Mesodermal cell (in vitro differentiated cells): ENCODE measurements at regions not wholly inside any gene's neighbourhood (a gene's known extent, or its start where the extent isn't known, plus 50 kb on each side); places are given as distances from the start of the nearest gene placed in this dataset.

ENCODE experiments used
- H3K27ac ChIP-seq: 2 replicates; pipeline ENCODE4 v1.7.0; 2013; ENCODE audit warnings: mild to moderate bottlenecking, low read depth, low read length, moderate library complexity; ENCODE audit not compliant: severe bottlenecking
- H3K36me3 ChIP-seq: 2 replicates; pipeline ENCODE4 v1.7.1; 2013; ENCODE audit warnings: mild to moderate bottlenecking, low read length, moderate library complexity; ENCODE audit not compliant: control insufficient read depth, insufficient read depth
- H3K4me1 ChIP-seq: one replicate; pipeline ENCODE4 v1.7.1; 2013; ENCODE audit warnings: mild to moderate bottlenecking, low read length; ENCODE audit not compliant: insufficient read depth, control insufficient read depth, poor library complexity, severe bottlenecking
- H3K4me3 ChIP-seq: 2 replicates; pipeline ENCODE4 v1.7.0; 2013; ENCODE audit warnings: low read length, control low read depth, mild to moderate bottlenecking; ENCODE audit not compliant: insufficient read depth, poor library complexity, severe bottlenecking; ENCODE audit errors: extremely low read depth
- H3K9me3 ChIP-seq: 2 replicates; pipeline ENCODE4 v1.7.1; 2013; ENCODE audit warnings: mild to moderate bottlenecking, low read length, moderate library complexity; ENCODE audit not compliant: control insufficient read depth
- WGBS, 2 experiments: methylation state at CpG; one replicate each; pipeline ENCODE4 v1.1.5; 2013; ENCODE audit warnings: missing lambda C conversion rate in 2 of 2; ENCODE audit not compliant: insufficient coverage in 2 of 2; 5-methylcytosine and 5-hydroxymethylcytosine counted together

DNA sequence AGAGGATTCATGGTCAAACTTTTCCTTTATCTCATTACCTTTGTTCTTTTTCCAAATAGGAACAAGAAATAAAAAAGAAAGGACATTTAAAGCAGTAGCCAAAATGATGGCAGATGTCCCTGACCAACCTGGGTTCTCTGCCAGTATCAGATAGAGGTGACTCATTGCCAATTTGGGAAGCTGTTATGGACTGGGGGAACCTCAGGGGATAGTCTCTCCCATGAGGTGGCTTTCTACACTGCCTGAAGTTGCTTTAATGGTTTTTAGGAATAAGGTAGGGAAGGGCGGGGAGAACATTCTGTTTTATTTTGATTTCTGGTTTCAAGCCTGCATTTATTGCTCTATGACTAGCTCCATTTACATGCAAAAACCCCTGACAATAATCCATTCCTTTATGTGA, 457.9 kb upstream of the TPK1 start:
- no CpG with 5 or more reads among the region's 1 CpG for WGBS, 2 experiments

DNA sequence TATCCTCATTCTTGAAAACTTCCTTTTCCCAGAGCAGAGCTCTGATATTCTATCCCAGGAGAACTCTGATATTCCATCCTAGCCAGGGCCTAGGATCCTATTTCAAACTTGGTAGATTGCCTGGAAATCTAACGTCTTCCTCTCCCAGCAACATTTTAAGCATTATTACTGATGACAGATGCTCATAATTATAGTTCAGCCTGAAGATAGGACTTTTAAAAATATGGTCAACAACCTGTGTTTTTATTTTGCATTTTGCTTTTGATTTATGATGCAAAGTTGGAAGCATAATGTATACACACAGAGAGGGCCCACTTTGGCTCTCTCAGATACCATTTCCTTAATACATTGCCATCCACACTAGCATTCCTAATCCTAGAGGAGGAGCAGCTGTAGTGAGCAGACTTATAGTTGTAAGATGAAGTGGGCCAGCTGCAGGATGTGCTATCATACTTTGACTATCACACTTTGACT, 457.4 kb upstream of the TPK1 start:
- H3K4me3 ChIP-seq = no peak overlapping the region
- no CpG with 5 or more reads among the region's 1 CpG for WGBS, 2 experiments
- H3K9me3 ChIP-seq = no peaks in the 10 kb centered on the region
- no peaks in the 10 kb centered on the region for H3K4me1 ChIP-seq
- H3K36me3 ChIP-seq = no peaks in the 10 kb centered on the region
- no peak overlapping the region for H3K27ac ChIP-seq

More for the DNA sequence above, 457.9 kb upstream of the TPK1 start:
- H3K27ac ChIP-seq = no peak overlapping the region
- H3K36me3 ChIP-seq = no peaks in the 10 kb centered on the region
- no peak overlapping the region for H3K4me3 ChIP-seq
- H3K9me3 ChIP-seq = no peaks in the 10 kb centered on the region
- no peaks in the 10 kb centered on the region for H3K4me1 ChIP-seq

DNA sequence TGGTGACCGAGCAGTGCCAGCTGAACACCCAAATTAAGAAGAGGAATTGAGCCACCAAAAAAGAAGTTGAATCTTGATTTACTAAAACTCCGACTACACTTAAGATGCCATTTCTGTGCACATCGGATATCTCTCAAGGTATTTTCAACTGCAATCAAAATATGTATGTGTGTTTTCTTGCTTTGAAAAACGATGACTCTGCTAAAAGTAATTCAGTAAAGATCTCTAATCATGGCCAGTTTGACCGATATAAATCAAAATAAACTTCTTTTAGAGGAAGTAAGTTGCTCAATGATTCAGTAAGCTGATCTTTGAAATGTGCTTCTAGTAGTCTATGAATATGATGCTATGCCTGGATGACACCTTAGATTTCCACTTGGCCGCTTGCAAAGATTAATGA, 453.5 kb upstream of the TPK1 start:
- WGBS, 2 experiments = 100% methylated on average over 3 of the region's 6 CpGs; no CpG with 5 or more reads in 1 of the 2 experiments
- Histone ChIP-seq H3K9me3 (no peaks in the 10 kb centered on the region), H3K36me3 (no peaks in the 10 kb centered on the region), H3K4me3 (no peak overlapping the region), H3K27ac (no peak overlapping the region), H3K4me1 (no peaks in the 10 kb centered on the region)

DNA sequence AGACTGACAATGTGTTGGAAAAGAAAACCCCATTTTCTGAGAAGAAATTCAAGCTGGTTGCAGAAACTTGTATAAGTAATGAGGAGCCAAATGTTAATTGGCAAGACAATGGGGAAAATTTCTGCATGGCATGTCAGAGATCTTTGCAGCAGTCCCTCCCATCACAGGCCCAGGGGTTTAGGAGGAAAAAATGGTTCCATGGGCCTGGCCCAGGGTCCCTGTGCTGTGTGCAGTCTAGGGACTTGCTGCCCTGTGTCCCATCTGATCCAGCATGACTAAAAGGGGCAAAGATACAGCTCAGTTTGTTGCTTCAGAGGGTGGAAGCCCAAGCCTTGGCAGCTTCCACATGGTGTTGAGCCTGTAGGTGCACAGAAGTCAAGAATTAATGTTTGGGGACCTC, 440.3 kb upstream of the TPK1 start:
- no peaks in the 10 kb centered on the region for H3K36me3 ChIP-seq
- H3K4me3 ChIP-seq = no peak overlapping the region
- no peak overlapping the region for H3K27ac ChIP-seq
- H3K4me1 ChIP-seq = no peaks in the 10 kb centered on the region
- peaks cover 9% of the 10 kb centered on the region for H3K9me3 ChIP-seq

DNA sequence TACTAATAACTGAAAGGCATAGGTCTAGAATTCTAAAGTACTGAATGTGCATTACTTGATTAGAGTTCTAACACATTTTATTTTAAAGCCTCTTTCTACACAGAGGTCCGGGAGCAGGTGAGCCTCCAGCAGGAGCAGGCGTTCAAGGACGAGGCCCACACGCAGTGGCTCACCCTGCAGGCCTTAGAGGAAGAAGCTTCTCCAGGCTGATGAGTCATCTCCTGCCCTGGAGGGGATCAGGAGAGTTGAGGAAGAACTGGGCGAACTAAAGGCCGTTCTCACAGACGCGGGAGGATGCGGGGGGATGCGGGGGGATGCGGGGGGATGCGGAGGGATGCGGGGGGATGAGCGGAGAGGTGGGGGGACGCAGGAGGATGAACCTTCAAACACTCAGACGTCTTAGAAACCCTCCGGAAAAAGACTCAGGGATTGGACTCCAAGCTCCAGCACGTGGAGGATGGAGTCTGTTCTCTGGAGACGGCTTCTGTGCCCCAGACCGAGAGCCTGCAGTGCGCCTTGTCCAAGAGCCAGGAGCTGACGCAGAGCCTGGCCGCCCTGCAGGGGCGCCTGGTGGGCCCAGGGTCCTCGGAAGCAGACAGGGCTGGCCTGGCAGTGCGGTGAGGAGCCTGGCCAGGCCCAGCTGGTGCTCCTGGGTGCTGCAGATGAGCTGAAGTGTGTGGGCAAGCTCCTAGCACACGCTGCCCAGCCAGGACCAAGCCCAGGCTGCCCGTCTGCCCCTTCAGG, 433.7 kb upstream of the TPK1 start:
- Histone ChIP-seq H3K4me1 (no peaks in the 10 kb centered on the region), H3K27ac (no peak overlapping the region), H3K9me3 (no peaks in the 10 kb centered on the region), H3K36me3 (no peaks in the 10 kb centered on the region), H3K4me3 (no peak overlapping the region)
- 89 to 98% methylated on average over 20 of the region's 28 CpGs for WGBS, 2 experiments

DNA sequence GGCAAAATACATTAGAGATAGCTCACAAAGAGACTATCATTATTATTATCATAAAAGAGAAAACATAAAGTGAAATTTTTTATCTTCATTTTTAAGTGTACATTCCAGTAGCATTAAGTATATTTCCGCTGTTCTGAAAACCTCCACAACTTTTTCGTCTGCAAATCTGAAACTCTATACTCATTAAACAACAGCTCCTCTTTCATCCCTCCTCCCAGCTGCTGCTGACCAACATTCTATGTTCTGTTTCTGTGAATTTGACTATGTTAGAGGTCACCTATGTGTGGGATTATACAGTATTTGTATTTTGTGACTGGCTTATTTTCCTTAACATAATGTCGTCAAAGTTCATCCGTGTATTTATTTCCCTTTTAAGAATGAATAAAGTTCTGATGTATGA, 429.3 kb upstream of the TPK1 start:
- Histone ChIP-seq H3K4me1 (no peaks in the 10 kb centered on the region), H3K36me3 (no peaks in the 10 kb centered on the region), H3K9me3 (no peaks in the 10 kb centered on the region), H3K4me3 (no peak overlapping the region), H3K27ac (no peak overlapping the region)
- no CpG with 5 or more reads among the region's 4 CpGs for WGBS, 2 experiments

DNA sequence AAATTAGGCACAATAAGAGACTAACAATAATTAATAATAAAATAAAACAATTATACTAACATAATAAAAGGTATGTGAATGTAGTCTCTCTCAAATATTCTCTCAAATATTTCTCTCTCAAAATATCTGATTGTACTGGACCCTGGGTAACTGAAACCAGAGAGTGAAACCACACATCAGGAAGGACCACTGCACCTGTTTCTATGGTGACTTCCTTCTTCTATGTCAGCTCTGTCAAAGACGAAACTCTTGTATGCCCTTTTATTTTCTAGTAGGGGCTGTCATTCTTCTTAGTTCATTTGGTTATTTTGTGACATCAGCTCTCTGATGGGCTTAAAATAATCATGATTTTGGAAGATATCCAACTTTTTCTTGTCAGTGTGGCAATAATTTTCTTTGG, 428.0 kb upstream of the TPK1 start:
- Histone ChIP-seq H3K9me3 (no peaks in the 10 kb centered on the region), H3K4me1 (no peaks in the 10 kb centered on the region), H3K4me3 (no peak overlapping the region), H3K36me3 (no peaks in the 10 kb centered on the region), H3K27ac (no peak overlapping the region)
- no CpG with 5 or more reads among the region's 1 CpG for WGBS, 2 experiments

DNA sequence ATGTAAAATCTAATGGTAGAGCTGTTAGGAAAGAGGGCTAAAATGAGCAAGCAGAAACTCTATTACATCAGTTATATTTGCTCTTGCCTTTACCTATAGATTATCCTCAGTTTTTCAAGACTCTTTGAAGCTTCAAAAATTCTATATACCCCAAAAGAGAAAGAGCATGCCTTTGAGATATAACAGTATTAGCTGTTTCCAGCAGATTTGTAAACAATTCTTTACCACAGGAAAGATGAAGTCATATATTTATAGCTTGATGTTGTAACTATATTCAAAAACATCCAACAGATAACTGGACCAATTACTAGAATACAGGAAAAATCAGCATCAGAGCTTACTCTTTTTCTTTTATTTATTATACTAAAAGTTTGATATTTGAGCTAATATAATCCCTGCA, 416.2 kb upstream of the TPK1 start:
- Histone ChIP-seq H3K4me1 (no peaks in the 10 kb centered on the region), H3K36me3 (no peaks in the 10 kb centered on the region), H3K27ac (no peak overlapping the region), H3K9me3 (no peaks in the 10 kb centered on the region), H3K4me3 (no peak overlapping the region)

DNA sequence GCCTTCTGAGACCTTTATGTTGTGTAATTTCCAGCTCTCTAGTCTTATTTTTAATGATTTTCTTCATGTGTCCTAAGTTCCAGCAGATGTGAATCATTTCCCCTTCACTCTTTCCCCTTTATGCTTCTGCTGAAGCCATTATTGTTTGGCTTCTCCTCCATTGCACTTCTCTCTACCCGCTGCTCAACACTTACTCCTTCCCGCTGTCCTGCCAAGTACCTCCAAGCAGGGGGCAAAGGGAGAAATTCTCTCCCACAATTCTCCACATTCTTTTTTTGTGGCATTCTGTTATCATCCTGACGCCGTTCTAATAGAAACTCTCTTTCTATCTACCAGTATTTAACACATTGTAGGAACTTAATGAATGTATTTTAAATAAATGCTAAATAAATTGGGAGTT, 388.9 kb upstream of the TPK1 start:
- H3K4me1 ChIP-seq = no peaks in the 10 kb centered on the region
- 26% methylated on average over 2 of the region's 4 CpGs; no CpG with 5 or more reads in 1 of the 2 experiments for WGBS, 2 experiments
- no peak overlapping the region for H3K27ac ChIP-seq
- no peaks in the 10 kb centered on the region for H3K9me3 ChIP-seq
- no peaks in the 10 kb centered on the region for H3K36me3 ChIP-seq
- H3K4me3 ChIP-seq = no peak overlapping the region

DNA sequence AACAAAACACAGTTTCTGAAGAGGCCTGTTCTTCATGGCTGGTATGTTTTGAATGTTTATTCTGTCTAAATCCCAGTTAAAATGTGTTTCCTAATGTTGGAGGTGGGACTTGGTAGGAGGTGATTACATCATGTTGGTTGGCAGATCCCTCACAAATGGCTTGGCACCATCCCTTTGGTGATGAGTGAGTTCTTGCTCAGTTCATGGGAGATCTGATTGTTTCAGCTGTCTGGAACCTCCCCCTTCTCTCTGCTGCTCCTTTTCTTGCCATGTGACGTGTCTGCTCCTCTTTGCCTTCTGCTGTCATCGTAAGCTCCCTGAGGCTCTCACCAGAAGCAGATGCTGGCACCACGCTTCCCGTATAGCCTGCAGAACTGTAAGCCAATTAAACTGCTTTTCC, 383.6 kb upstream of the TPK1 start:
- Histone ChIP-seq H3K27ac (no peak overlapping the region), H3K9me3 (no peaks in the 10 kb centered on the region), H3K4me3 (no peak overlapping the region), H3K36me3 (no peaks in the 10 kb centered on the region), H3K4me1 (no peaks in the 10 kb centered on the region)
- 71 to 84% methylated on average over 4 of the region's 4 CpGs for WGBS, 2 experiments

DNA sequence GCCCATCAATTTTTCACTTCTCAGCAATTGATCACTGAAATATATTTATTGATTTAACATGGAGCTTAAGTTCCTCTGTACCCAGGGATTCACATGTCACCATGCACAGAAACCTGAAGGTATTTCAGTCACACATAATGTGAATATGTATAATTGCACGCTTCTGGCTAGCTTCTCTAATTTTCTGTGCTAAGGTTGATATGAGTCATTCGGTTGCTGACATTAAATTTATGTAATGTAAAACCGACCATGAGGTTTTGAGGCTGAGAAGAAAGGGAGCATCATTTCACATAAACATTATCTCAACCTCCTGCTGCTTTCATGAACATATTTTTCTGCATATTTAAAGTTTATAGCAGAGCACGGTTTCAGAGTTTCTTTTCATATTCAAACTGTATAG, 381.0 kb upstream of the TPK1 start:
- no peak overlapping the region for H3K27ac ChIP-seq
- 100% methylated on average over 1 of the region's 4 CpGs; no CpG with 5 or more reads in 1 of the 2 experiments for WGBS, 2 experiments
- H3K4me3 ChIP-seq = no peak overlapping the region
- no peaks in the 10 kb centered on the region for H3K4me1 ChIP-seq
- no peaks in the 10 kb centered on the region for H3K36me3 ChIP-seq
- H3K9me3 ChIP-seq = no peaks in the 10 kb centered on the region
